ENCODE measurements at regions not wholly inside any gene's neighbourhood (a gene's known extent, or its start where the extent isn't known, plus 50 kb on each side); places are given as distances from the start of the nearest gene placed in this dataset.

DNA sequence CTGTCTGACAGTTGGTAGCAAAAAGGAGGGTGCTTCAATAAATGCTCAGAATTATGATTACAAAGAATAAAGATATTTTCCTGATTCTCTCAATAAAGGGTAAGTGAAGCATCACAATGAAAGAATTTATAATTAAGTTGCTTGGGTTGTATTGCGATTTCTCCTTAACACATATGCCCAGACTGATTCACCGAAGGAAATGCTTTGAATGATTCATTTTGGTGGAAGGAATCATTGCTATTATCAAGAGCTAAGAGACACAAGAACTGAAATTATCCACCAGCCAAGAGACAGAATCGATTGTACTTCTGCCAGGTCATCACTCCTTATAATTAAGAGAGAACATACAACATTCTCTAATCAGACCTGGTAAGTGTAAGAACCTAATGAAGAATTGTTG is 301.4 kb downstream of the NR4A2 start:
- Mint-ChIP-seq H3K4me3 (no peak overlapping the region), H3K4me1 (no peaks in the 10 kb centered on the region), H3K27ac (no peak overlapping the region), H3K9me3 (peaks cover 0 to 1% of the 10 kb centered on the region in 2 donors), H3K36me3 (no peaks in the 10 kb centered on the region), H3K27me3 (no peaks in the 10 kb centered on the region)
- DNase-seq (no peak), ATAC-seq (replicated peaks) (no peak)

DNA sequence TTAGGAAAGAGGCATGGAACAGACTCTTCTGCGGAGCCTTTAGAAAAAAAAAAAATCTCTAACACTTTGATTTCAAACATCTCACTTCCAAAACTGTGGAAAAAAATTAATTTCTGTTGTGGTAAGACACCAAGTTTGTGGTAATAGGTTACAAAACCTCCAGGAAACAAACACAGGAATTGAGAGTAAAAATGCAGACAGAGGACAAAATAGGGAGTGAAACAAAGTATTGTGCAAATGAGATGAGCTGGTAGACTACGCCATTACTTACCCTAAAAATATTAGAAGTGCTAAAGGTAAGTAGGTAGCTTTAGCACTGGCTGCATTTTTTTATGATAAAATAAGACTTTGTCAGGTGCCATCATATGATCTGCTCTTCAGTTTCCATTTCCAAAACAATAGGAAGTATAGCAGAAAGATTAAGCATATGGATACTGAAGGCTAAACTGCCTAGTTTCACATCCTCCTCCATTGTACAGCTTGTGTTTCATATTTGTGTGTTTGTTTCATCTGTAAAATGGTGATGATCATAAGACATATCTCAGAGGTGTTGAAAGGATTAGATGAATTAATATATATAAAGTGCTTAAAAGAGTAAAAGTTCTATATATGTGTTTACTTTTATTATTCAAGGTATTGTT is 309.2 kb downstream of the NR4A2 start:
- no peaks in the 10 kb centered on the region for H3K4me1 Mint-ChIP-seq
- H3K4me3 Mint-ChIP-seq = no peak overlapping the region
- no peaks in the 10 kb centered on the region for H3K9me3 Mint-ChIP-seq

DNA sequence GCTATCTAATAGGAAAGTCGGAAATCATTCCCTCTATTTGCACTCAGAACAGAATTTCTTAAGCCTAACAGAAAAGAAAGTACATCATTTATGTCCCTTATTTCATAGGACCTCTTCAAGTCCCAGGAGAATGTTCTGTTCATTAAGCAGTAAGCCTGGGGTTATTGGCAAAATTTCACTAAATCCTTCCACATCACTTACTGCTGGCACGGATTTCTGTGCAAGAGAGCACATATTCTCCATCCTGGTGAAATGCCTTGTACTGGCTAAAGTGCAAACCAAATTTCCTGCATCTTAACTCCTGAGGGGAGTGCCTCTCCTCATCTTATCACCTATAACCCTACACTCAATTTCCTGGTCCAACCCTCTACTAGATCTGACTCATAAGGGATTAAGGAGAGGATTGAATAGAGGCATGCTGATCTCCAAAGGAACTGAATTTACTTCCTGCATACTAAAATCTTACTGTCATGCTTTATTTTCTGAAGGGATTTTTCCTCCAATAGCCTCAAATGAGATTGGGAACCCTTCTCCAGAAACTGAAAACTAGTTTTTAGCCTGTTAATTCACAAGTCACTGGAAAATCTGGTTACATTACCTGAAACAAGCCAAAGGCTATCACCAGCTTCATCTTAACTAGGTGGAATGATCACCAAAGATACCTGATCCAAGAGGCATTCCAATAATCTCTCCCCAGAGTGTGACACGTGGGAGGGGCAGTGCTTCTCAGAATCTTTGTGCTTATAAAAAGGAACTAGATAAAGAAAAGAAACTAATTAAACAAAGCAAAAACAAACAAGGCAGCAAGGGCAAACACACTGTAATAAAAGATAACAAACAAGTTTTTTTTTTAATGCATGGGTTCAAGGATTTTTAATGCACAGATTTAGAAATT is 311.1 kb downstream of the NR4A2 start:
- no peaks in the 10 kb centered on the region for H3K9me3 Mint-ChIP-seq
- no peaks in the 10 kb centered on the region for H3K36me3 Mint-ChIP-seq
- no peaks in the 10 kb centered on the region for H3K27me3 Mint-ChIP-seq
- ATAC-seq (replicated peaks) (no peak), DNase-seq (no peak)
- no peaks in the 10 kb centered on the region for H3K4me1 Mint-ChIP-seq
- H3K27ac Mint-ChIP-seq = no peak overlapping the region
- no peak overlapping the region for H3K4me3 Mint-ChIP-seq

More for the DNA sequence above, 309.2 kb downstream of the NR4A2 start:
- Mint-ChIP-seq H3K27me3 (no peaks in the 10 kb centered on the region), H3K36me3 (no peaks in the 10 kb centered on the region), H3K27ac (no peak overlapping the region)
- DNase-seq = no peak
- ATAC-seq (replicated peaks) = peak in 1 of 2 donors; percentile 18

DNA sequence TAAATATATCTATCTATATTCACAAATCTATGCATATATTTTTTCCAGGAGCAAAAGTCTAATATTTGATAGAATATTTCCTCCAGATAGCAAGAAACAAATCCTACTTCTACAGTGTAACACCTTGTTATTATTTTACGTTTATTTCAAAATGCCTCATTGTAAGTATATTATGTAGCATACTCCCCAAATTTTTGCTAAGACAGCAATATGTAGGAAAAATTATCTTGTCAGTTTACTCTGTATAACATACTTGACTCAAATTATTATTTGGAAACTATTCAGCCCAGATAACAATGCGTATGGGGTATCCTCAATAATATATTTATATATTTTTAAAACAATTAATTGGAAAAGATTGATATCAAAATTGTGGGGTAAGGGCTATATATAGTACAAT is 313.2 kb downstream of the NR4A2 start:
- DNase-seq (no peak), ATAC-seq (replicated peaks) (no peak)
- H3K4me3 Mint-ChIP-seq = no peak overlapping the region
- no peaks in the 10 kb centered on the region for H3K27me3 Mint-ChIP-seq
- no peaks in the 10 kb centered on the region for H3K36me3 Mint-ChIP-seq
- no peak overlapping the region for H3K27ac Mint-ChIP-seq
- no peaks in the 10 kb centered on the region for H3K9me3 Mint-ChIP-seq
- H3K4me1 Mint-ChIP-seq = no peaks in the 10 kb centered on the region

DNA sequence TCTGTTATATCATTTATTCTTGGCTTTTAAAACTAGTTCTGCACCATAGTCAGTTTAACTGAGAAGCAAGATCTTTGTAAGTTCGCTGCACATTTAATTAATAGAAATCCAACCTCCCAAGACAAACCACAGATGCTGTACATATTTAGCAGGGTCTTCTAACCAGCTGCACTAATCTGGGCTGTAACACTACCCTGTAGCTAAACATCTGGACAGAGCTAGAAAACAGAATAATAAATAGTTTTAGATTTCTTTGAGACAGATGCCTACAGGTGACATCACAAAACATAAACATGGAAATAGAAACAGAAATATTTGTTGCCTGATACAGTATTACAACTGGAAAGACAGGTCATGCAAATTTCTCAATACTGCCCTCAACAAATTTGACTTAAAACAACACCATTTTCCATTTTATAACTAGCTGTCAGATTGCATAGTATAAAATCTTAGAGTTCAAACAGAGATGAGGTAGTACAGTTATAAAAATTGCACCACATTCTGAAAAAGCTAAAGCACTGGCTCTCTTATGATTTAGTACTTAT is 315.1 kb downstream of the NR4A2 start:
- Mint-ChIP-seq H3K36me3 (no peaks in the 10 kb centered on the region), H3K4me1 (no peaks in the 10 kb centered on the region), H3K27ac (no peak overlapping the region), H3K9me3 (no peaks in the 10 kb centered on the region), H3K4me3 (no peak overlapping the region), H3K27me3 (no peaks in the 10 kb centered on the region)
- ATAC-seq (replicated peaks) = no peak
- no peak for DNase-seq

DNA sequence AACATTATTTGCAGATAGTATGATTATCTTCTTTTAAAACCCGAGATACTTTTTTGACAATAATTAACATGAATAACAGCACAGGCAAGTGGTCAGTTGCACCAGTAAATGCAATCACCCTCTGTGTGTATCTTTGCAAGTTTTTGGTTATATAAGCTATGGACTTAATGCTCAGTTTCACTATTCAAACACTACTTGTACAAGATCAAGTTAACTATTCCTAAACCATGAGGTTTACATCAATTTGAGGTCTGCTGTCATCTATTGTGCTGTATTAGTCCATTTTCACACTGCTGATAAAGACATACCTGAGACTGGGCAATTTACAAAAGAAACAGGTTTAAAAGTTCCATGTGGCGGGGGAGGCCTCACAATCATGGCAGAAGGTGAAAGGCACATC is 323.2 kb downstream of the NR4A2 start:
- Mint-ChIP-seq H3K4me1 (no peaks in the 10 kb centered on the region), H3K27ac (no peak overlapping the region), H3K27me3 (no peaks in the 10 kb centered on the region), H3K4me3 (no peak overlapping the region), H3K9me3 (peaks cover 0 to 3% of the 10 kb centered on the region in 2 donors), H3K36me3 (no peaks in the 10 kb centered on the region)
- ATAC-seq (replicated peaks) (no peak), DNase-seq (no peak)

DNA sequence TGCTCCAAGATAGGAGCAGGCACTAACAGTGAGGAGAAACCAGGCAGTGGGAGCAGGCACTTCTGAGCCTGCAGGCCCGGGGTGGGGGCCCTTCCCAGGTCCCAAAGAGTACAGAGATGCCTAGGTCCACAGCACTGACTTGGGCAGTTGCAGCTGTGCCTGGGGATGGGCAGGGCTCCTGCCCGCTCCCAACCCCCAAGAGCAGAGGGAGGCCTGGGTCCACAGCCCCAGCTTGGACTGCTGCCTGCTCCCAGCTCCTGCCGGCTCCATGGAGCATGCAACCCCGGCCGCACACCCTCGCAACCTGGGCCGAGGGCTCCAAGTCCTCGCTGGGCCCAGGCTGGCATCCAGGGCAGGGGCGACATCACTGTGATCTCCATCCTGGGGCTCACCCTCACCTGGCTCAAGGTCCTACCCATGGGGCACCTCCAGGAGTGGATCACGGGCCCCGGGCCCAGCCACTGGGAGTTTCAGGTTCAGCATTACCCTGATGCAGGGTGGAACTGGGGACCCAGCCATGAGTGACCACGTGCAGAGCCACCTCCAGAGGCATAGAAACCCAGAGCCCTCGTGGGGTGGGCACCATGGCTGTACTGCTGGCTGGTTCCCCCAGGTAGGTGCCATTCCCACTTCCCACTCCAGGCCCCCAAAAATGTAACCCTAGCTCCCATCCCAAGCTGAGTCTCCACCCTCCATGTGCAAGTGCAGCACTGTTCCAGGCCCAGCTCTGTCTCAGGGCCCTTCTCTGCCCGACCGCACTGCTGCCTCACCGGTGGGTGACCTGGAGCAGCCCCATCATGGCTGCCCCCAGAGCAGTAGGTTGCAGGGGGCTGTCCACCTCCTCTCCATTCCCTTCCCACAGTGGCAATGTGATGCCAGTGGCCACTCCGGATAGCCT is 325.6 kb downstream of the NR4A2 start:
- Mint-ChIP-seq H3K27me3 (no peaks in the 10 kb centered on the region), H3K9me3 (peaks cover 0 to 3% of the 10 kb centered on the region in 2 donors), H3K36me3 (no peaks in the 10 kb centered on the region), H3K4me3 (no peak overlapping the region), H3K4me1 (no peaks in the 10 kb centered on the region), H3K27ac (no peak overlapping the region)
- no peak for DNase-seq
- ATAC-seq (replicated peaks) = peak in 1 of 2 donors; percentile 29

DNA sequence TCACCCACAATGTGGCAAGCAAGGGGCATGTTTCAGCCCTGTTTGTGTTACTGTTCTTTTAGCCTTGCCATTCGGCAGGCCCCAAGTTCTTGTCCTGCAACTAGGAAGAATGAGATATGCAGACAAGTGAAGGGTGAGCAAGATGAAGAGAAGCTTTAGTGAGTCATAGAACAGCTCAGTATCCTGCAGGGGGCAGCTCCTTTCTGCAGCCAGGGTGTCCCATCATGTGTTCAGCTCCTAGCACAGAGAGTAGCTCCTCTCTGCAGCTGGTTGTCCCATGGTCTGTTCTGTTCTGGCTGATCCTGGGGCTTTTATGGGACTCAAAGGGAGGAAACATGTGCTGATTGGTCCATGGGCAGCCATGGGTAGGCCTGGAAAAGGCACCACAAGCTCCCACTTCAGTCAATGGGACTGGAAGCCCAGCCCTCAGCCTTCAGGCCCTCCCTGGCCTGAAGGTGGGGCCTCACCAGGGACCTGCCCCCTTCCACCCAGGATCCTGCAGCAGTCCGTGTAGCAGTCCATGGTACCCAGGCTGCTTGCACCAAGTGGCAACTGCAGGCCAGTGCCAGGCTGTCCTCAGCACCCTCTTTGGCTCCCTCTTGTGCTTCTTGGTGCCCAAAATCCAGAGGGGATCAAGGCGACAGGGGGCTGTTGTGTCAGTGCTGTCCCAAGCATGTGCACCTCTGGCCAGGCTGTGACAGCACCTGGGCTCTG is 326.4 kb downstream of the NR4A2 start:
- Mint-ChIP-seq H3K9me3 (peaks cover 0 to 3% of the 10 kb centered on the region in 2 donors), H3K27ac (no peak overlapping the region), H3K4me1 (no peaks in the 10 kb centered on the region), H3K27me3 (no peaks in the 10 kb centered on the region), H3K4me3 (no peak overlapping the region), H3K36me3 (no peaks in the 10 kb centered on the region)
- peak in 1 of 2 donors; percentile 10 for ATAC-seq (replicated peaks)
- no peak for DNase-seq

DNA sequence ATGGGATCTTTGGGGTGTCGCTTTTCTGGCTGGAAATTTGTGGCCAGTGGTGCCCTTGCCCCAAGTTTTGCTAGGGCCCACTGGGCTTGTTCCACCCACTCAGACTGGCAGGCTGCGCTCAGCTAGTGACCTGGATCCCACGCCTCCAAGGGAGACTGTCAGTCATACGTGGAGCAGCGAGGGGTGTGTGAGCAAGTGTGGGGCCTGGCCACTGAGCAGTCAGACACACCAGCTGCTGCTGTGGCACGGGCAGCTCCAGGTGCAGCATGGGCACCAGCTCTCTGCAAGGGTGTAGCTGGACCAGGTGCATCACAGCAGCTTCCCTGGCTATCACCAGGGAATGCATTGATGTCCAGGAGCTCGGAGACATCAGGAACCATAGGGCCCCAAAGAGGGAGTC is 327.0 kb downstream of the NR4A2 start:
- H3K27me3 Mint-ChIP-seq = no peaks in the 10 kb centered on the region
- no peak overlapping the region for H3K27ac Mint-ChIP-seq
- peaks cover 0 to 3% of the 10 kb centered on the region in 2 donors for H3K9me3 Mint-ChIP-seq
- no peak for DNase-seq
- no peaks in the 10 kb centered on the region for H3K4me1 Mint-ChIP-seq
- H3K4me3 Mint-ChIP-seq = no peak overlapping the region
- no peak for ATAC-seq (replicated peaks)
- no peaks in the 10 kb centered on the region for H3K36me3 Mint-ChIP-seq

DNA sequence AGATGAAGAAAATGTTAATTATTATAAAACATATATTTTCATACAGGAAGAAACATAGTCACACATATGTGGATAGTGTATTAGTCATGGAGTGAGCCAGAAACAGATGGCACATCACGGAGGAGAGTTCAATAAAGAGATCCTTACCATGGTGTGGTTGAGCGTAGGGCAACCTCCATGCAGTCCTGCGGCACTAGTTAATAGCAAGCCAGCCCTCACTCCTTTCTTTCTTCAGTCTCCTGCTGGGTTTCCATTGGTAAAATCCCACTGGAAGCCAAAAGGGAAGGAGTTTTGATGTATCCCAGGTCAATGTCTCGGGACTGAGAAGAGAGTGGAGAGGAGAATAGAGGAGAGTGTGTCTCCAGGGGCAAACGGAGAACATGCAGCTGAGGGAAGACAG is 328.1 kb downstream of the NR4A2 start:
- Mint-ChIP-seq H3K27ac (no peak overlapping the region), H3K27me3 (no peaks in the 10 kb centered on the region), H3K36me3 (no peaks in the 10 kb centered on the region), H3K4me1 (no peaks in the 10 kb centered on the region), H3K9me3 (peaks cover 0 to 3% of the 10 kb centered on the region in 2 donors), H3K4me3 (no peak overlapping the region)
- DNase-seq = no peak
- ATAC-seq (replicated peaks) = no peak

DNA sequence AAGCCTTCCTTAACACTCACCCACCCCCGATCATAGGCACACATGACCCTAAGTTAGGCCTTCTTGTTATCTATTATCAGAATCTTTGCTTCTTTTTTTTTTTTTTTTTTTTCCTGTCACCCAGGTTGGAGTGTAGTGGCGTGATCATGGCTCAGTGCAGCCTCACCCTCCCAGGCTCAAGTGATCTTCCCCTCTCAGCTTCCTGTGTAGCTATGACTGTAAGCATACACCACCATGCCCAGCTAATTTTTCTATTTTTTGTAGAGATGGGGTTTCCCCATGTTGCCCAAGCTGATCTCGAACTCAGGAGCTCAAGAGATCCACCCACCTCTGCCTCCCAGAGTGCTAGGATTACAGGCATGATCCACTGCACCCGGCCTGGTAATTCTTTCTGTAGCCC is 328.7 kb downstream of the NR4A2 start:
- no peaks in the 10 kb centered on the region for H3K27me3 Mint-ChIP-seq
- H3K36me3 Mint-ChIP-seq = no peaks in the 10 kb centered on the region
- H3K4me3 Mint-ChIP-seq = no peak overlapping the region
- DNase-seq (no peak), ATAC-seq (replicated peaks) (no peak)
- no peak overlapping the region for H3K27ac Mint-ChIP-seq
- peaks cover under 1 to 2% of the 10 kb centered on the region in 2 donors for H3K9me3 Mint-ChIP-seq
- no peaks in the 10 kb centered on the region for H3K4me1 Mint-ChIP-seq

DNA sequence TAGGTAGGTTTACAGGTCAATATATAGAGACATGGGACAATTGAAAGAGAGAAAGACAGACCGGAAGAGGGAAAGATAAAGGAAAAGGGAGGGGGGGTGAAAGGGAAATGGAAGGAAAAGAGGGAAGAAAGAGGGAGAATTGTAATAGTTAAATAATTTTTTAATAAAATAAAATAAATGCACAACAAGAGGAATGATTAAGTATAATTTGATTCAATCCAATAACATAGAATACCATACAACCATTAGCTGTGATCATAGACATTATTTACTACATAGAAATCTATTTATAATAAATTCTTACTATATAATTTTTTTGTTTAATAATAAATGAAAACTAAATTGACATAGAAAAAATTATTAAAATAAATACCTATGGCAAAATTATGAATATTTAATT is 330.7 kb downstream of the NR4A2 start:
- Mint-ChIP-seq H3K4me3 (no peak overlapping the region), H3K4me1 (no peaks in the 10 kb centered on the region), H3K27me3 (no peaks in the 10 kb centered on the region), H3K9me3 (peaks cover 0 to 4% of the 10 kb centered on the region in 2 donors), H3K27ac (no peak overlapping the region), H3K36me3 (no peaks in the 10 kb centered on the region)
- DNase-seq = no peak
- no peak for ATAC-seq (replicated peaks)

DNA sequence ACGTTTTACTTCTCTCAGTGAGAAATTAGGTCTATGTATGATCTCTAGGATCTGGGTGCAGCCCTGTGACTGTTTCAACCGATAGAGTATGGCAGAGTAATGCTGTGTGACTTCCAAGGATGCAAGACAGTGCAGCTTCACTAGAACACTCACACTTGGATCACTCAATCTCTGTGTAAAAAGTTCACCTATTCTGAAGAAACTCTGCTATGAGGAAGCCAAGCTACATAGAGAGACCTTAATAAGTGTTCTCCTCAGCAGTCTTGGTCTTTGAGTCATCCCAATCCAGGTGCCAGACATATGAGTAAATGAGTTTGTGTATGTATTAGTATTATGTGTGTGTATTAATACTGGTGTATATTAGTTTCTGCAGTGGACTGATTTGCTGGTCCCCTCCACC is 335.0 kb downstream of the NR4A2 start:
- DNase-seq (no peak), ATAC-seq (replicated peaks) (no peak)
- H3K27me3 Mint-ChIP-seq = no peaks in the 10 kb centered on the region
- H3K27ac Mint-ChIP-seq = no peak overlapping the region
- H3K4me1 Mint-ChIP-seq = no peaks in the 10 kb centered on the region
- no peaks in the 10 kb centered on the region for H3K36me3 Mint-ChIP-seq
- peaks cover 0 to 4% of the 10 kb centered on the region in 2 donors for H3K9me3 Mint-ChIP-seq
- no peak overlapping the region for H3K4me3 Mint-ChIP-seq

DNA sequence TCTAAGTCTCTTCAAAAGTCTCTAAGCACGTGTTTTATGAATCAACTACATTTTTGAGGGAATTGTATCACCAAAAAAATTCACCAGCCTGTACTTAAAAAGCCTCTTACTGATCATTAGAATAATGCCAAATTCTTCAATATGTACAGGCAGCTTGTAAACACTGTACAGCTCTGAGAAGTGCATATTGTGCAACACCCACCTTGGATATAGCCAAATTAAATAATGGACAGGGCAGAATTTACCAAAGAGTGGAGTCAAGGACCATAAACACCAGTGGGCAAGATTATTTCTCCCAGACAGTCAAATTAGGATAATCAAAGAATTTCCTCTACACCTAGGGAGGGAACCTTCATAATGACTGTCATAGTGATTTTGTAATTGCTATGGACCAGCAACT is 338.2 kb downstream of the NR4A2 start:
- DNase-seq = no peak
- H3K27me3 Mint-ChIP-seq = no peaks in the 10 kb centered on the region
- no peak overlapping the region for H3K4me3 Mint-ChIP-seq
- no peak for ATAC-seq (replicated peaks)
- H3K36me3 Mint-ChIP-seq = no peaks in the 10 kb centered on the region
- H3K4me1 Mint-ChIP-seq = no peaks in the 10 kb centered on the region
- H3K27ac Mint-ChIP-seq = no peak overlapping the region
- H3K9me3 Mint-ChIP-seq = peaks cover 0 to 4% of the 10 kb centered on the region in 2 donors

Data from stimulated activated naive B cell treated with anti-CD40 and anti-IgM and Interleukin-4, amounts not matched to agents 10 μg/mL and 1 μg/mL and 100 μg/mL, for 72 hours (primary cell).